HG02884 (cell line): ENCODE measurements at regions not wholly inside any gene's neighbourhood (a gene's known extent, or its start where the extent isn't known, plus 50 kb on each side); places are given as distances from the start of the nearest gene placed in this dataset.

Source experiments
- ATAC-seq: cut with Tn5 transposase; IDR thresholded peaks from one replicate; pipeline ENCODE4 v1.9.1; 2021; ENCODE audit warnings: mild to moderate bottlenecking, moderate library complexity; ENCODE audit not compliant: unreplicated experiment

DNA sequence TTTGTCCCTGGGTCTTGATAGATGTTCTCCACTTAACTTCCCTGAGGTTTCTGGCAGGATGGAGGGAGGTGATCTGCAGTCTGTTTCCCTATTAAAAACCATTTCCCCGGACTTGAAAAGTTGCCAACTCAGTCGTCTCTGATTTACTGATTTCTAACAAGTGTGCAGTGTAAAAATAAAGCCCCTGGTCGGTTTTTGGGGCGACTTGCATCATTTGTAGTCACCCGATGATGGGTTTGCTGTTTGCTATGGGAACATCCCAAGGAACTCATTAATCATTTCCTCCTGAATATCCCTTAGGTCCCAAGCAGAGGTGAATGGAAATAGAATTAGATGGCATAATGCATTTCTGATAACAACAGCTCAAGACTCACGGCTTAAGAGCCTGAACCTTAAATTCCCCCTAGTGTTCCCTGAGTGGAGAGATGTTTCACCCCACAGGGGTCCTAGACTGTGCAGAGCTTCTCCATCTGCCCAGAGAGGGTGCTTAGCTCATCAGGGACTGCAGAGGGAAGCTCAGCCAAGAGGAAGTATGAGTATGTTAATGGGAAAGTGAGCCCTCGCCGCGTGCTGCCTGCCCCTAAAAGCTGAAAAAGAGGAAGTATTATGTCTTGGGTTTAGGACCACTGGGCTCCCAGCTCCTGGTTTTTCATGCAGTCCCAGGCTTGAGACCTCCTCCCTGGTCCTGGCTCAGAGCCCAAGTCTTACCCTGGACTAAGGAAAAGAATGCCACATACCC lies 115.1 kb upstream of the DAP start:
- no peak for ATAC-seq

DNA sequence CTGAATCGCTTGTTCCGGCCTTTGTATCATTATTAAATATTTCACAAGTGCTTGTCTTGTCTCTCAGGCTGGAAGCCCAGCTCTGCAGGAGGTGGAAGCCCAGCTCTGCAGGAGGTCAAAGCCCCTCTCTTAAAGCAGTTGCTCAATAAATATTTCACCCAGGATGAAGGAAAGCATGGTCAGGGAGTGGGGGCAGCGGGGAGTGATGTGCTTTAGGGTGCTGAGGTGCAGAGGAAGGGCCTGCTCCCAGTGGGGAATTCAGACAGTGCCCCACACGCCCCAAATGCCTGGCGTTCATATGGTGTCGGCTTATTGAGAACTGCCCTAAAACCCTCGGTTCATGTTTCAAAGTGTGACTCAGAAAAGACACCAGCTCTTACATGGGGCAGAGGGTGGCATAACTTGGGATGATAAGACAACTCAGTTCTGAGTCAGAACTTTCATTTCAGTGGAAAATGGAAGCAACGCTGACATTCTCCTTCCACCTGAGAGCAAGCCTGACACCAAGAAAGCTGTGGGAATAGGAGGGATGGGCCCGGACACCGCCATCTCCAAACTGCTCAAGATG lies 114.3 kb upstream of the DAP start:
- no peak for ATAC-seq

DNA sequence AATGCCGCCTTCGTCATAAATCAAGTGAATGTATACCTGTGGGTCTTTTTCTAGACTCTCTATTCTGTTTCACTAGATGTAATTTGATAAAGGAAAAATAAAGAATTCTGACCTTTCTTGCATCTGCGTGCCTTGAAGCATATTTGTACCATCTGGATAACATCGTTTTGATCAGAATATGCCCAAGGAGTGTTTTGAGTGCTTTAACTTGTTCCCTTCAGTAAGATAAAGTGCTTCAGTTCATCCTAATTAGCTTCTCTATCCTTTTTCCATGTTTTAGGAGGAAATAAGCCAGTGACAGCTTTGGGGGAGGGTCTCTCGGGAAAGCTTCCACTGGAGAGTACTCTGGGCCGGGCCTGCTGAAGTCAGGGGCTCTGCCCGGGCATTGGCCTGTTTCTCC lies 113.5 kb upstream of the DAP start:
- ATAC-seq: no peak

DNA sequence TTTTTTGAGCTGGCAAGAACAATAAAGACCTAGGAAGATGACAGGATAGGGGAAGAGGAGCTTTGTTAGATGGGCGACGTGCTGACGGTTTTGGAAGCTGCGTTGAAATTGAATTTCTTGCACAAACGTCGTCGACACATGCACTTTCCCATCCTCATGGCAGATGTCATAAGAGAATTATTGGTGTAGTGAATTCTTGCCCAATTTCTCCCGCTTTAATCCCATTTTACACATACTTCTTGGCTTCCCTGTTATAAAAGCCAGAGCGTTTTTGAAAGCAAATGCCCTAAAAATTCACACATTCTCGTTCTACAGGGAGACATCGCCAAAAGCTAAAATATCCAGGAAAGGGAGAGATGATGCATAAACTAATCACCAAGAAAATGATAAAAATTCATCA lies 109.8 kb upstream of the DAP start:
- no peak for ATAC-seq

DNA sequence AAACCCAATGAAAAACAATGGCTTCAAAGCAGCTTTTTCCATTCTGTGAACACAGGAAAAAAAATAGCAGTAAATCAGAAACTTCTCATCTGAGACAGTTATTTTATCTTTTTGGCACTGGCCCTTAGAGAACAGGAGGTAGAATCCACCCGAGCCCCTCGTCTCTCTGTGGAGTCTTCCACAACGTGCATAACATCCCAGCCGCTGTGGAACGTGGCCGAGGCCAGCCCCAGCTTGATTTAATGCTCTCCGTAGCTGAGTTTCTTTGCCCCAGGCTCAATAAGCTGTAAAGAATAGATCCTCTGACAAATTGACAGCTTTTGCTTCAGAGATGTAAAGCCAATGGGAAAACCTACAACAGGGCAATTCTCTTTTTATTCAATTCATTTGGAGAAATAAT lies 107.9 kb upstream of the DAP start:
- ATAC-seq: no peak

DNA sequence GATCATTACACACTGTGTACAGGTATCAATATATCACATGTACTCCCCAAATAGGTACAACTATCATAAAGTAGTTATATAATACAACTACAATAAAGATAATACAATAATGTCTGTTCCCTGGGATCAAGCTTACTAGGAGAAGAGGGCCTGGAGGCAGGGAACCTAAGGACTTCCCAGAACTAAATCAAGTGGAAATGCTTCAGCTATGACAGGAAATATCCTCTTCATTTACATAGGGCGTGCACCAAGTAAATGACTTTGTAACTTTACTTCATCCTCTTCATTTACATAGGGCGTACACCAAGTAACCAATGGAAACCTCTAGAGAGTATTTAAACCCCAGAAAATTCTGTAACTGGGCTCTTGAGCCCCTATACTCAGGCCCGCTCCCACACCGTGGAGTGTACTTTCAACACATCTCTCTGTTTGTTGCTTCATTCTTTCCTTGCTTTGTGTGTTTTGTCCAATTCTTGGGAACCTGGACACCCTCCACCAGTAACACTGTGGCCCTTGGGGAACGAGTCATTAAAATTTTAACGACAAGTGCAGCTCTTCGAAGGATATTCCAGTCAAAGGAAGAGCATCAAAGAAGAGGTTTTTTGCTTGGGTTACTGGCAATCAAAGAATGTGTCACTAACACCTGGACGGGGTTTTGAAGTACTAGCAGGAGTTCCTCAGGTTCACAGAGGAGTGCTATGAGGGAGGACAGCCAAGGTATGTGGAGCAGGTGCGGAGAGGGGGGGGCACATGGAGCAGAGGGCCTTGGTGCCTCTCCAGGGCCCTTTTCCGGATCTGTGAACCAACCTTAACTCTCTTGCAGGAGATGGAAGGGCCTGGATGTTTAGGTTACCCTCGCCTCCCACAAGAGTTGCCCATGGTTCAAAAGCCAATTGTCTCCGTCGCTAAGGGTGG lies 106.6 kb upstream of the DAP start:
- no peak for ATAC-seq

DNA sequence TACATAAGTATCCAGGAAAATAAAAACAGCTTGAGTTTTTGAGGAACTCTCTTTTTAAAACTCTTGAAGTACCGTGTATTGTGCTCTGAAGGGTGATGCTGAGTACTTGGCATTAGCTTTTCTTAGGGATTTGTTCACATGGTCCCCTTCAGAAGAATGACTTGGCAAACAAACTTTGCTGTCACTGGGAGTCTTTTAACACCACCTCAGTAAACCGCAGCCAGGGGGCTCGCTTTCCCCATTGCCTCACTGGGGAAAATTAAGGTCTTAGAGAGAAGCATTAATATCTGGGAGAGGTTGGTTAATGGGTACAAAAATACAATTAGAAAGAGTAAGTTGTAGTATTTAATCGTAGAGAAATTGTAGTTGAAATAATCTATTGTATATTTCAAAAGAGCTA lies 105.9 kb upstream of the DAP start:
- ATAC-seq: no peak

DNA sequence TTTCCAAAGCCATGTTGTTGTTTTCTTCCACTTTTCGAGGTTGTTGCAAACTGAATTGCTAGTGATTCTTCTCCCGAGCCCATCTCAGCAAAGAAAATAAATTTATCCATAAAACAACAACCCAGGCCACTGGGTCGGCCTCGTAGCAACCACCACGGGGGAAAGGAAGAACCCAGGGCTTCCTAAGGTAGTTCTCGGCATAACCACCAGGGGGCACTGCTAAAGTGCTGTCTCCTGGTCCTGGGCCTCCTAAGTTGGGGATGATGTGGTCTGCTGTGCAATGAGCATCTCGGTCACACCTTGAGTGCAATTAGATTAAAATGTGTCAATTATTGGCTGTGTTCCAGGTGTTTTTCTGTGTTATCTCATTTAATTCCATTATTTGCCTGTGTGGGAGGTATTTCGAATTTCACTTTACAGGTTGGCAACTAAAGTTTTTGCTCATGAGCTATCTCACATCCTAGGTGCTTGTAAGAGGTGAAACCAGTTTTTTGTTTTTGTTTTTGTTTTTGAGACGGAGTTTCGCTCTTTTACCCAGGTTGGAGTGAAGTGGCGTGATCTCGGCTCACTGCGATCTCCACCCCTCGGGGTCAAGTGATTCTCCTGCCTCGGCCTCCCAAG lies 102.8 kb upstream of the DAP start:
- ATAC-seq: peak; percentile 92

DNA sequence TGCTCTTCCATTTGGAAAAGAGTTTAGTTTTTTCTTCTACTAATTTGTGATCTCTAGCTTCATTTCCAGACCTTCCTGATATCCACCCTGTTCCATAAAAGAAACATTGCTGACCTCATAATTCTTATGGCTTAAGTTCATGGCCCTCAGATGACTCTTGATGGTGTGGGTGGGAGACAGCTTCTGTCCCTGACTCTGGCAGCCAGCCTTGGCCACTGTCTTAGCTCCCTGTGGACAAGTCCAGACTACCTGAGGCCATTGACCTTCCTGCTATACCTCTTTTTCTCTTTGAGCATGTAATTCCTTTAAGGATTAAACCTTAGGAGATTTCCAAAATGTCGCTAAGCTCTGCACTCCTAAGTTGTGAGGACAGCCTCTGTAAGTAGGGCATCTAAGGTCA lies 101.1 kb upstream of the DAP start:
- ATAC-seq: no peak

DNA sequence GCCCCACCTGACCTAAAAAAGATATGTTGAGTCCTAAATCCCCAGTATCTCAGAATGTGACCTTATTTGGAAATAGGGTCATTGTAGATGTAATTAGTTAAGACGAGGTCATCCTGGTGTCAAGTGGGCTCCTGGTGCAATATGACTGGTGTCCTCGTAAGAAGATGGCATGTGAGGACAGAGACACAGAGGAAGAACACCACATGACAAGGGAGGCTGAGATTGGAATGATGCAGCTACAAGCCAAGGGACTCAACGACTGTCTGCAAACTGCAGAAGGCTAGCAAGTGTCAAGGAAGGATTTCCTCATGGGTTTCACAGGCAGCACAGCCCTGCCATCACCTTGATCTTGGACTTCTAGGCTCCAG lies 100.4 kb upstream of the DAP start:
- ATAC-seq: no peak

DNA sequence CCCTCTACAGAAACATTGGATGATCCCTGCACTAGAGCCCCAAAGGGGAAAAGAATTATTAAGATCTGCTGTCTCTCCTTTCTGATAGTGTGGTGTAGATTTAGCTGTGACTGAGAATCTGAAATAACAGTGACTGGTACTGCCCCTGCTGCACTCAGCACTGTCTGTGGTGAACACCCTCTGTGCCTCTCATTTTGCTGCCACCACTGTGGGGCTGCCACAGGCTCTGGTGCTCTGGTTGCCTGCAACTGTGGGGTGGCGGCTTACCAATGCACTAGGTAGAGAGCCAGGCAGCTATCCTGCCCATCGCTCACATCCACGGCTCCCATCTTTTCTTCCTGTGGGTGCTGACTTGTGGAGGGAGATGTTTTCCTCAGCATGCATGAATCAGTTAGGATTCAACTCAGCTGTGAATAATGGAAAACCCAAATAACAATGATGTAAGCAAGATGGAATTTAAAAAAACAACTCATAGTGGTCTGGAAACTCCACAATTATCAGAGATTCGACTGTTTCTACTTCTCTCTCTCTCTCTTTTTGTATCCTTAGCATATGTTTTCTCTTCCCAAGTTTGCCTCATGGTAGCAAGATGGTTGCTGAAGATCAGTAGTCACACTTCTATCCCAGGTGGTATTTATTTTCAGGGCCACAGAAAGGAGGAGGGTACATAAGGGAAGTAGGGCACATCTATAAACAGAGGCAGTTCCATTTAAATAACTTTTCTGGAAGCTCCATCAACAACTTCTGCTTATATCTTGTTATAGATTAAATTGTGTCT lies 99.8 kb upstream of the DAP start:
- ATAC-seq: no peak

DNA sequence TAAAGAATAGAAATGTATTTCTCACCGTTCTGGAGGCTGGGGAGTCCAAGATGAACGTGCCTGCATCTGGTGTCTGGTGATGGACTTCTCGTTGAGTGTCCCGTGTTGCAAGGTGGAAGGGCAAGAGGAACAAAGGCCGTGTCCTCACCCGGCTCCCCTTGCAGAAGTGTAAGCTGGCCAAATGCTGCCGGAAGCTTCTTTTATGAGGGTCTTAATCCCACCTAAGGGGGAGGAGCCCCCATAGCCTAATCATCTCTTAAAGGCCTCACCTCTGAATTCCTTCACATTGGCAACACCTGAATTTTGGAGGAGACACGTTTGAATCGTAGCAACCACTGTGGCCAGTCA lies 99.1 kb upstream of the DAP start:
- ATAC-seq: no peak

DNA sequence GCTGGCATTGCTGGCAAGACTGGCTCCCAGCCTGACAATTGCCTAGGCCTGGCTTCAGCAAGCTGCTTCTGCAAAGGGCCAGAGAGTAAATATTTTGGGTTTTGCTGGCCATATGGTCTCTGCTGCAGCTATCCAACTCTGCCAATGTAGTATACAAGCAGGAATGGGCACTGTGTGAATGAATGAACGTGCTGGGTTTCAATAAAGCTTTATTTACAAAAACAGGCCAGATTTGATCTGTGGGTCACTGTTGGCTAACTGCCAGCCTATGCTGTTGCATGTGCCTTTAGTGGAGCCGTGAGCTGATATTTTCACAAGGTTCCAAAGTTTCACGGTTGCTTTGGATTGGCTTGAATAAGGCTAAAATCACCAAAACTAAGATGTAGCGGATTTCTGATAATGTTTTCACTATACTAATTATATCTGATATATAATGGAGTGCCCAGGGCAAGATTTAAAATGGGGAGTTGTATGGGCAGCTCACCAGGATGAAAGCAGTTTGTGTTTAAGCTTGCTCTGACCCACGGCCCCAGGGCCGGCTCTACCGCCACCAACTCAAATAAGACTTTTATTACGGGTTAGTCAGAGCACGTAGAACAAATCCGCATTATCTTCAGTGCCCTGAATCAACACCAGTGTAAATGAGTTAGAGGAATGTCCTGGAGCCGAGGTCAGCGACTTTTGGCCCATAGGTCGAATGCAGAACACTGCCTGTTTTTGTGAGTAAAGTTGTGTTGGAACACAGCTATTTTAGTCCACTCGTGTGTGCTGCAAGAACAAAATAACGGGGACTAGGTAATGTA lies 98.6 kb upstream of the DAP start:
- ATAC-seq: no peak

DNA sequence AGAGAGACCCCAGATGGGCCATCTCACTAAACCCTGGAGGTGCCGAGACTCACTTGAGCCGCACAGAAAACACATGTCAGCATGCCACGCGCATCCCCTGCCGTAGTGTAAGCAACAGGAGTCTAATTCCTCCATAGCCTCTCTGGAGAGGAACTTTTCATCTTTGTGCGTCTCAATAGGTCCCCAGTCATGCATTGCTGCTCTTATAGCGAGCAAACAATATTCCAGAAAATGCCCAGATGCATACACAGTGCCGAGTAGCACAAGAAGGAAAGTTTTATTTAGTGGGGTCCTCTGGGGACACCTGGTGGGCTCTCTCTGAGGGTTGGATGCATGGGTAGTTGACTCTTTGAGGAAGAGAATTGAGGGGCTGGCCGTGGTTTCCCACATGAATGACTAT lies 97.9 kb upstream of the DAP start:
- ATAC-seq: no peak

DNA sequence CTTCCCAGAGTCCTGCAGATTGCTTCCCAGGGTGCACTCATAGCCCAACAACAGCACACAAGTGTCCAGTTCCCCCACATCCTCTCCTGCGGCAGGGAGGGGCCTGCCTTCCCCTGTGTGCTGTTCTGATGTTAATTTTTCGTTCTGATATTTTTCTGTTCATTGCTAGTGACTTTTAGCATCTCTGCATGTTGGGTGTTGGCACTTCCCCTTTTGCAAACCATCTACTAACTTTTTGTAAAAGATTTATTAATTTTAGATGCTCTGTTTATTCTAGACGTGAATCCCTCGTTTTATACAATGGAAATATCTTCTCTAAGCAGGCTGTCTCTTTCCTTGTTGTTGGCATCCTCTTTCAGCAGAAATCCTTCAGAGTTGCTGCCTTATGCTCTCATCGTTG lies 97.3 kb upstream of the DAP start:
- no peak for ATAC-seq

DNA sequence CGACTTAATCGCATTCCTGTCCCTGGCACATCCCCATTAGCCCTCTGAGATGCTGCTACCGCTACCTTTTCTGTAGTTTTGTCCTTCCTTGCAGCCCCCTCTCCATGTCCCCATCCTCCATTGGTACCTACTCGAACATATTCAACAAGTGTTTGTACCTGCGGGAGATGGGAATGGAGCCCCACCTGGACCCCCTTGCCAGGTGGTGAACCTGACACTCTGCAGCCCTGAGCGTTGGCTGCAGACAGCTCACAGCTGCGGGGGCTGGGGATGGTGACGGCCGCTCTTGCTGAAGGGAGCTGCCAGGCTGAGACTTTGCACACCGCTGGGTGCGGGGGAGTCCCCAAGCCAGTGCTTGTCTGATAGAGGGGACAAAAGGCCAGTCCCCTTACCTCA lies 96.3 kb upstream of the DAP start:
- ATAC-seq: no peak

DNA sequence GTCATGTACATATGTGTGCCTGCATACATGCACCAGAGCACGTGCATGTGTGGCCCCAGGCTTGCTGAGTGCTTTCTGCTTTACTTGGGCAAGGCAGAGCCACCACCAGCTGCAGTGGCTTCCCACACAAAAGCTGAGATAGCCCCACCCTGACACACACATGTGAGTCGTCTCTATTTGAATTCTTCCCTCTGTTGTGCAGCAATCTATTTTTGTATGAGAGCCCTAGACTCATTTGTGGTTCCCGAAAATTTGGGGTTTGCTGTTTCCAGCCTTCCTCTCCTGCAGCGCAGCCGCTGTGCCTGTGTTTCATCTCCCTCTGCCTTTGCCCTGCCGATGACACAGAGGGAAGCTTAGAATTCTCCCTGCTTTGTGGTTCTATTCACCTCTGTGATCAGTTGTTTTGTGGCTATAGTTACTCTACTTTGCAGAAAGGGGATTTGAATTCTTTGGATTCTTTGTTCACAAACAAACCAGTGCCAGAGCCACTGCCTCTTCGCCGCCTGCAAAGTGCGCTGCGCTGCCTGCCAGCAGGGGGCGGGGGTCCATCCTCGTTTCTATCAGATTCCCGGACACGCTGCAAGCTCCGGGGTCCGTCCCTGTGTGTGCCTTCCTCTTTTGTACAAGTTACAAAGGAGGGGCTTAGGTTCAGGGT lies 95.8 kb upstream of the DAP start:
- ATAC-seq: peak; percentile 61

DNA sequence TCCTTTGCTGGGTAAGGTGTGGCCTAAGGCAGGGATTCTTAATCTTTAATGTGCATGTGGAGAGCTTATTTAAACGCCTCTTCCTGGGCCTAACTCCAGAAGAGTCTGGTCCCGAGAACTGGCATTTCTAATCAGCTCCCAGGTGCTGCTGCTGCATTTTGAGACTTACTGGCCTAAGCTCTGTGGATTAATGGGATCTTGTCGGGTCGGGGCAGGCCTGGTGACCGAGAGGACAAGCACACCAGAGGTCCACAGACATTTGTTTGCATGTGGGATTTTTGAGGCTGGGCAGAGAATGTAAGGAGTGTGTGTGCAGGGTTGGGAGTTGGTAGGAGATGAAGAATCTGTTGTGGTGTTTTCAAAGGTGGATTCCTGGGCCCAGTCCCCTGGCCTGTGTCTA lies 95.0 kb upstream of the DAP start:
- ATAC-seq: no peak

DNA sequence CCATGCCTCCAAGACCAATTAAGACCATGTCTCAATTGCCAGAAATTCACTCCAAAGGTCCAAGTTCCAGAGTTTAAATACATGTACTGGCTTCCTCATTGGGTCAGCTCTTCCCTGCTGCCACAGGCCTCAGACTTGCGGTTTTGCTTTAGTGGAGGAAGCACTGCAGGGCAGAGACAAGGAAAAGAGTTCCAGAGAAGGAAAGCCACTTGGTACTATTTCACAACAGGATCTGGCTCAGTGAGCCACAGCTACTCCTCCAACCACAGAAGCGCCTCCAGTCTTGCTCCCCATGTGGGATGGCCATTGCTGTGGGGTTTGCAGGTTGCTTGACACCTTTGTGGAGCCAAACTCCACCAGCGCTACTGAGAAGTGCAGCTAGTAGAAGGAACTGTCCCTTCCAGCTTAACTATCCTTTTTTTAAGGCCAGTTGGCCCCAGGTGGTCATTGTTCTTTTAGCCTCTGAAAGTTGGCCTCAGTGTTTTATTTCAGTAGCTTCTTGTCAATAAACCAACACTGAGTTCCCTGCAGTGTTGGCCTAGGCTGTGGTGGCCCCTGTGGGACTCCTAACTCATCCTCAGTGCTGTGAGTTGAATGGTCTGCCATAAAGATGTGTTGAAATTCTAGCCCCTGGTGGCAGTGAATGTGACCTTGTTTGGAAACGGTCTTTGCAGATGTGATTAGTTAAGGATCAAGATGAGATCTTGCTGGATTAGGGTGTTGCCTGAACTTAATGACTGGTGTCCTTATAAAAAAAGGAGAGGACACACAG lies 93.7 kb upstream of the DAP start:
- no peak for ATAC-seq
